ENCODE measurements at regions not wholly inside any gene's neighbourhood (a gene's known extent, or its start where the extent isn't known, plus 50 kb on each side); places are given as distances from the start of the nearest gene placed in this dataset.

DNA sequence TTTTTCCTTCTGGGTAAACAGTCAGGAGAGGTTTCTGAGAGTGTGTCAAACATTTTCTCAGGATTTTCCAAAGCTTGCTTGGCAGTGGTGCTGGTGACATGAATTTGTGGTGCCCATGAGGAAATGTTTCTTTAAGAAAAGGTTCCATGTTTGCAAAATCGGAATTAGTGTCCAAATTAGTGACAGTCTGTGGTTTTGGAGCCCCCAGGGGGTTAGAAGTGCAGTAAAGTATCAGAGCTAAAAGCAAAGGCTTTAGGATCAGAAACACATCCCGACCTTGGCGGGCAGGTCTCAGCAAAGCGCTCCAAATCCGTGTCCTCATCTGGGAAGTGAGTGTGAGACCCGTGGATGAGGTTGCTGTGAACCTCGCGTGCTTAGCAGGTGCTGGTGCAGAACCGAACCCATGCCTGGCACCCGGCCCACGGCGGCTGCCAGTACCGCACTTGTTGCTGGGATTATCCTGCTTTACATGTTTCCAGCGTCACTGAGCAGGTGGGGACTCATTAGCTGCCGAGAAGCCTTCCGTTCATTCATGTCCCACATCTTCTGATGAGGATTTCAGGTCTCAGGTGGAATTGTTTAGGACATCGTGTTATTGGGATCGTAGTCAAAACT lies 70.8 kb upstream of the COL5A1 start:
- TF ChIP-seq, protein P1, sequence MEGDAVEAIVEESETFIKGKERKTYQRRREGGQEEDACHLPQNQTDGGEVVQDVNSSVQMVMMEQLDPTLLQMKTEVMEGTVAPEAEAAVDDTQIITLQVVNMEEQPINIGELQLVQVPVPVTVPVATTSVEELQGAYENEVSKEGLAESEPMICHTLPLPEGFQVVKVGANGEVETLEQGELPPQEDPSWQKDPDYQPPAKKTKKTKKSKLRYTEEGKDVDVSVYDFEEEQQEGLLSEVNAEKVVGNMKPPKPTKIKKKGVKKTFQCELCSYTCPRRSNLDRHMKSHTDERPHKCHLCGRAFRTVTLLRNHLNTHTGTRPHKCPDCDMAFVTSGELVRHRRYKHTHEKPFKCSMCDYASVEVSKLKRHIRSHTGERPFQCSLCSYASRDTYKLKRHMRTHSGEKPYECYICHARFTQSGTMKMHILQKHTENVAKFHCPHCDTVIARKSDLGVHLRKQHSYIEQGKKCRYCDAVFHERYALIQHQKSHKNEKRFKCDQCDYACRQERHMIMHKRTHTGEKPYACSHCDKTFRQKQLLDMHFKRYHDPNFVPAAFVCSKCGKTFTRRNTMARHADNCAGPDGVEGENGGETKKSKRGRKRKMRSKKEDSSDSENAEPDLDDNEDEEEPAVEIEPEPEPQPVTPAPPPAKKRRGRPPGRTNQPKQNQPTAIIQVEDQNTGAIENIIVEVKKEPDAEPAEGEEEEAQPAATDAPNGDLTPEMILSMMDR (IDR thresholded peaks at IDR 0.05; ENCODE audit: poor library complexity, severe bottlenecking): no peak
- no peak for TF ChIP-seq POLR2AphosphoS5 (IDR thresholded peaks at IDR 0.05)
